ENCODE measurements at regions not wholly inside any gene's neighbourhood (a gene's known extent, or its start where the extent isn't known, plus 50 kb on each side); places are given as distances from the start of the nearest gene placed in this dataset.

- no peak for TF ChIP-seq CTCF (IDR thresholded peaks at IDR 0.05; ENCODE audit: low read depth, low read length, poor library complexity, severe bottlenecking)
- no peak for TF ChIP-seq EZH2phosphoT487 (IDR thresholded peaks at IDR 0.05; ENCODE audit: borderline replicate concordance, low read length)
These were observed 628.2 kb downstream of the FAM181B start for GRCh38 chr11:82105331-82105998.
